HepG2 (cell line): ENCODE measurements at regions not wholly inside any gene's neighbourhood (a gene's known extent, or its start where the extent isn't known, plus 50 kb on each side); places are given as distances from the start of the nearest gene placed in this dataset.

Experiments used
- ATAC-seq: fragments of 200-7000 bp; cut with Tn5 transposase; 3 replicates; pipeline ENCODE4 v1.9.1; 2020; ENCODE audit warnings: mild to moderate bottlenecking, moderate library complexity
- BruUV-seq: library from RNA; stranded (reverse); fragments of 400-500 nt; replicated peaks from 2 replicates; lab custom pipeline; 2021; lab: Mats Ljungman, UMichigan
- CTCF ChIA-PET: fragments of 300-600 bp; formaldehyde crosslinking; extraction: SDS; loops from one replicate; lab custom pipeline; 2021; ENCODE audit warnings: low total read pairs, inconsistent platforms, low intra/inter-chr PET ratio; lab: Yijun Ruan, JAX
- POLR2A ChIA-PET: fragments of 350-600 bp; sonication (Branson Sonifier 250); formaldehyde crosslinking; loops from one replicate; lab custom pipeline; 2020; ENCODE audit warnings: antibody characterized with exemption, inconsistent platforms; lab: Yijun Ruan, JAX
- DNase-seq: peaks from one replicate; pipeline ENCODE4 v3.0.0-alpha.2; 2015; ENCODE audit warnings: low spot score
- FAIRE-seq: peaks from 3 replicates; lab custom pipeline; 2011; peaks lifted over from hg19 to GRCh38; lab: Jason Lieb, UNC
- H2AFZ ChIP-seq: one replicate; pipeline ENCODE4 v1.6.1; 2011; ENCODE audit warnings: low read length, inconsistent platforms
- H3K27ac ChIP-seq: fragments of 300-600 bp; 3 replicates; pipeline ENCODE4 v1.8.0; 2011; ENCODE audit warnings: mixed run types, mild to moderate bottlenecking, mixed read lengths, low read length, inconsistent platforms; ENCODE audit not compliant: insufficient read depth; ENCODE audit errors: extremely low read length
- H3K27me3 ChIP-seq, 2 experiments: fragments of 200-600 bp in 1 of 2; 2 replicates in 1 of 2; 3 replicates in 1 of 2; pipeline versions ENCODE4 v1.6.0 to v1.8.0; 2011; ENCODE audit warnings: low read length in 2 of 2, mild to moderate bottlenecking in 2 of 2, moderate library complexity in 2 of 2, inconsistent platforms in 1 of 2; ENCODE audit not compliant: insufficient read depth in 2 of 2, control insufficient read depth in 1 of 2
- H3K36me3 ChIP-seq, 2 experiments: fragments of 200-600 bp in 1 of 2; replicated peaks in 1 of 2; 2 replicates in 1 of 2; 3 replicates in 1 of 2; pipeline versions ENCODE4 v1.5.1 to v1.8.0; 2011; ENCODE audit warnings: low read length in 2 of 2, inconsistent platforms in 1 of 2; ENCODE audit not compliant: insufficient read depth in 2 of 2, control insufficient read depth in 1 of 2
- H3K4me1 ChIP-seq: 2 replicates; pipeline ENCODE4 v1.5.1; 2012; ENCODE audit warnings: low read length, inconsistent platforms; ENCODE audit not compliant: insufficient read depth
- H3K4me2 ChIP-seq: 2 replicates; pipeline ENCODE4 v1.6.0; 2011; ENCODE audit warnings: low read depth, low read length, inconsistent platforms
- H3K4me3 ChIP-seq, 3 experiments: fragments of 200-600 bp in 1 of 3; sonication (generic), shearing (Covaris generic) in 1 of 3; replicated peaks in 1 of 3; 2 replicates each; pipeline ENCODE4 v1.5.1; 2011 to 2016; ENCODE audit warnings: low read length in 3 of 3, inconsistent platforms in 2 of 3, low read depth in 2 of 3, mild to moderate bottlenecking in 2 of 3, control low read depth in 1 of 3, mixed read lengths in 1 of 3; ENCODE audit not compliant: insufficient read depth in 1 of 3
- H3K79me2 ChIP-seq: one replicate; pipeline ENCODE4 v1.6.1; 2011; ENCODE audit warnings: low read length, inconsistent platforms; ENCODE audit not compliant: insufficient read depth
- H3K9ac ChIP-seq: 2 replicates; pipeline ENCODE4 v1.6.0; 2011; ENCODE audit warnings: mild to moderate bottlenecking, low read depth, low read length, inconsistent platforms; ENCODE audit not compliant: insufficient read depth
- H3K9me3 ChIP-seq: 2 replicates; pipeline ENCODE4 v1.5.1; 2012; ENCODE audit warnings: mild to moderate bottlenecking, low read length
- H4K20me1 ChIP-seq: 2 replicates; pipeline ENCODE4 v1.6.0; 2011; ENCODE audit warnings: inconsistent platforms, mild to moderate bottlenecking, low read length, moderate library complexity; ENCODE audit not compliant: insufficient read depth
- IRX3 ChIP-seq: sonication (generic); formaldehyde crosslinking; IDR thresholded peaks from 2 replicates; pipeline ENCODE4 v1.8.1; 2023; ENCODE audit warnings: mild to moderate bottlenecking, low read depth, missing genetic modification reagents, borderline replicate concordance
- MNT ChIP-seq: fragments of 450-650 bp; IDR thresholded peaks from 2 replicates; pipeline ENCODE4 v1.6.1; 2016
- NR2C2 ChIP-seq: sonication (generic); formaldehyde crosslinking; IDR thresholded peaks from 2 replicates; pipeline ENCODE4 v1.4.0; 2020; ENCODE audit warnings: missing genetic modification reagents, mild to moderate bottlenecking, moderate library complexity, borderline replicate concordance
- POLR2G ChIP-seq: fragments of 200-400 bp; formaldehyde crosslinking; IDR thresholded peaks from 2 replicates; pipeline ENCODE4 v1.6.1; 2018; ENCODE audit warnings: mild to moderate bottlenecking, low read depth, low read length, moderate library complexity
- RXRB ChIP-seq: IDR thresholded peaks from 2 replicates; pipeline ENCODE4 v1.6.1; 2016; ENCODE audit warnings: borderline replicate concordance, missing genetic modification reagents, missing compliant biosample characterization
- SCMH1 ChIP-seq: sonication (generic); formaldehyde crosslinking; IDR thresholded peaks from 2 replicates; pipeline ENCODE4 v1.9.0; 2021; ENCODE audit warnings: missing genetic modification reagents, mild to moderate bottlenecking, borderline replicate concordance
- TBX3 ChIP-seq: fragments of 450-650 bp; IDR thresholded peaks from 2 replicates; pipeline ENCODE4 v1.6.1; 2017; ENCODE audit warnings: antibody characterized with exemption, mild to moderate bottlenecking, inconsistent platforms, borderline replicate concordance
- ZBTB20 ChIP-seq: sonication (generic); formaldehyde crosslinking; IDR thresholded peaks from 2 replicates; pipeline ENCODE4 v1.8.1; 2023; ENCODE audit warnings: missing genetic modification reagents, low read depth, mild to moderate bottlenecking, borderline replicate concordance
- ZMAT5 ChIP-seq: sonication (generic); formaldehyde crosslinking; IDR thresholded peaks from 2 replicates; pipeline ENCODE4 v1.5.0; 2020; ENCODE audit warnings: mild to moderate bottlenecking, low read depth, missing genetic modification reagents, borderline replicate concordance
- ZNF225 ChIP-seq: sonication (generic); formaldehyde crosslinking; IDR thresholded peaks from 2 replicates; pipeline ENCODE4 v1.4.0; 2020; ENCODE audit warnings: mild to moderate bottlenecking, missing genetic modification reagents
- ZNF687 ChIP-seq: sonication (generic); formaldehyde crosslinking; IDR thresholded peaks from 2 replicates; pipeline ENCODE4 v1.5.1; 2020; ENCODE audit warnings: mild to moderate bottlenecking, missing genetic modification reagents, moderate library complexity
- WGBS: methylation state at CpG from one replicate; pipeline ENCODE4 v1.1.6; 2017; ENCODE audit warnings: low lambda C conversion rate; 5-methylcytosine and 5-hydroxymethylcytosine counted together
- in situ Hi-C: cut with HindIII; loops from 2 replicates; pipeline ENCODE4 v1.10.0; 2017; ENCODE audit warnings: low pct_unique_long_range_greater_than_20kb; ENCODE audit not compliant: extremely low pct_ligation_motif_present
- intact Hi-C: fragments of 100-400 bp; cut with micrococcal nuclease; formaldehyde crosslinking; loops from one replicate; pipeline ENCODE4 v1.10.0; 2022; ENCODE audit not compliant: unreplicated experiment
- TF ChIP-seq, protein P1 (sequence below): sonication (generic); formaldehyde crosslinking; IDR thresholded peaks from 2 replicates; pipeline ENCODE4 v1.4.0; 2020; ENCODE audit warnings: mild to moderate bottlenecking, missing genetic modification reagents

DNA sequence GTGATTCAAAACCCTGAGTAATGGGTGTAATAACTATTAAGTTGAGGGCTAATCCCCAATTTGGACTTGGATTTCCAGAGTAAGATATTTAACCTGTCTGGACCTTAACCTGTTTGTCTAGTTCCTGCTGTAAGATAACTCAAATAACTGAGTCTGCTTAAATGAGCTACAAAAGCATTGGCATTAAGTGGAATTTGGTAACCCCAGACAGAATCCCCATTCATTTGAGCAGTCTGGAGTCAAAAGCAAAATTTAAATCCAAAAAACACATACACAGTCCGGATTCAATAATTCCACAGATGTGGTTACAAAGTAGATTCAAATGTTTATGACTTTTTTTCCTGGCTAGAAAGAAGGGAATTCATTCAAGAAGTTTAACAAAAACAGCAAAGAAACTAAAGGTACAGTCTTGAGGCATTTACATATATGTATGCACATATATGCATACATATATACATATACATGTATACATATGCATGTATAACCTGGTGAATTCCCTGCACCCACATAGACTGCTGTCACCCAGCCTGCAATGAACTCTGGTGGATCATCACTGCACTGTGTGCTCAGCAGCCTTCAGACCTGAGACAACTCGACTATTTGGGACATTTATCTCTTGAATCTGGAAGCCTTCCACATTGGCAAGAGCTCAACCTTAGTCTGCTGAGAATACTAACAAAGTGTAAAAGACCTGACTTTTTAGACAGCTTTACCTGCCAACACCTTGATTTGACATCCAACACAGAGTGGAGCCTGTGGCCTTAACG lies 205.4 kb downstream of the LURAP1L start (continued):
- no peak for TF ChIP-seq ZNF225 (CRISPR knock-in tag)
- no peak for TF ChIP-seq POLR2G
- no peak for TF ChIP-seq TBX3
- no peak for TF ChIP-seq SCMH1 (CRISPR knock-in tag)
- TF ChIP-seq ZBTB20 (CRISPR knock-in tag): no peak
- no peak for TF ChIP-seq ZNF687
- TF ChIP-seq IRX3 (CRISPR knock-in tag): no peak

DNA sequence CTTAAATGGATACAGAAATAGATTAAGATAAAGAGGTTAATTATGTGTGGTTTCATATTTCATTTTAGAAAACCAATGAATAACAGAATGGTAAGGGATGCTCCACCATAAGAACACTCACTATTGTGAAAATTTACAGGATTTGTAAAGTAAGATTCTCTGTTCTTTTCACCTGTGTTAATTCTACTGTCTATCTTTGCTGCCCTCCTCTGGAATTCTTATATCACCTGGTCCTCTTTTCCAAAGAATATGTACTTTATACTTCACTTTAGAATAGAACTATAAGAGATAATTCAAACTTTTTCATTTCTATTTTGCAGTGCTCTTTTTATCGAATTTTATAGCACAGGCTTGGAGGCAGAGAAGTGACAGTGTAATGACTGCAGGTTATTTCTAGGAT lies 213.4 kb downstream of the LURAP1L start:
- BruUV-seq: no TSS peak
- no peak for TF ChIP-seq ZMAT5 (CRISPR knock-in tag)
- TF ChIP-seq, protein P1, sequence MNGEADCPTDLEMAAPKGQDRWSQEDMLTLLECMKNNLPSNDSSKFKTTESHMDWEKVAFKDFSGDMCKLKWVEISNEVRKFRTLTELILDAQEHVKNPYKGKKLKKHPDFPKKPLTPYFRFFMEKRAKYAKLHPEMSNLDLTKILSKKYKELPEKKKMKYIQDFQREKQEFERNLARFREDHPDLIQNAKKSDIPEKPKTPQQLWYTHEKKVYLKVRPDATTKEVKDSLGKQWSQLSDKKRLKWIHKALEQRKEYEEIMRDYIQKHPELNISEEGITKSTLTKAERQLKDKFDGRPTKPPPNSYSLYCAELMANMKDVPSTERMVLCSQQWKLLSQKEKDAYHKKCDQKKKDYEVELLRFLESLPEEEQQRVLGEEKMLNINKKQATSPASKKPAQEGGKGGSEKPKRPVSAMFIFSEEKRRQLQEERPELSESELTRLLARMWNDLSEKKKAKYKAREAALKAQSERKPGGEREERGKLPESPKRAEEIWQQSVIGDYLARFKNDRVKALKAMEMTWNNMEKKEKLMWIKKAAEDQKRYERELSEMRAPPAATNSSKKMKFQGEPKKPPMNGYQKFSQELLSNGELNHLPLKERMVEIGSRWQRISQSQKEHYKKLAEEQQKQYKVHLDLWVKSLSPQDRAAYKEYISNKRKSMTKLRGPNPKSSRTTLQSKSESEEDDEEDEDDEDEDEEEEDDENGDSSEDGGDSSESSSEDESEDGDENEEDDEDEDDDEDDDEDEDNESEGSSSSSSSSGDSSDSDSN (CRISPR knock-in tag): no peak
- no peak for TF ChIP-seq MNT
- no peak for TF ChIP-seq NR2C2 (CRISPR knock-in tag)
- no peak for TF ChIP-seq RXRB (CRISPR knock-in tag)

More for the DNA sequence above, 213.4 kb downstream of the LURAP1L start:
- no peak overlapping the region for H2AFZ ChIP-seq
- 2% methylated on average over 1 of the region's 1 CpG for WGBS
- no peaks in the 10 kb centered on the region for H3K36me3 ChIP-seq
- no peak overlapping the region for H3K4me2 ChIP-seq
- H3K27ac ChIP-seq: no peak overlapping the region
- H4K20me1 ChIP-seq: no peaks in the 10 kb centered on the region; the same call in 1 of the 2 replicates
- in situ Hi-C loops (no loop called here), intact Hi-C loops (loop anchor here (5.0 kb wide), 1 partner anchor 271 kb away; no protein-coding TSS in a partner anchor)
- H3K9ac ChIP-seq: no peak overlapping the region
- no peak for FAIRE-seq
- H3K4me3 ChIP-seq: no peak overlapping the region
- CTCF ChIA-PET: no interaction called here
- POLR2A ChIA-PET: no interaction called here
- H3K4me1 ChIP-seq: no peaks in the 10 kb centered on the region
- no peaks in the 10 kb centered on the region for H3K79me2 ChIP-seq
- no peak for DNase-seq
- ATAC-seq: no peak
- H3K27me3 ChIP-seq: no peaks in the 10 kb centered on the region
- H3K9me3 ChIP-seq: no peaks in the 10 kb centered on the region
